ENCODE measurements at regions not wholly inside any gene's neighbourhood (a gene's known extent, or its start where the extent isn't known, plus 50 kb on each side); places are given as distances from the start of the nearest gene placed in this dataset.

DNA sequence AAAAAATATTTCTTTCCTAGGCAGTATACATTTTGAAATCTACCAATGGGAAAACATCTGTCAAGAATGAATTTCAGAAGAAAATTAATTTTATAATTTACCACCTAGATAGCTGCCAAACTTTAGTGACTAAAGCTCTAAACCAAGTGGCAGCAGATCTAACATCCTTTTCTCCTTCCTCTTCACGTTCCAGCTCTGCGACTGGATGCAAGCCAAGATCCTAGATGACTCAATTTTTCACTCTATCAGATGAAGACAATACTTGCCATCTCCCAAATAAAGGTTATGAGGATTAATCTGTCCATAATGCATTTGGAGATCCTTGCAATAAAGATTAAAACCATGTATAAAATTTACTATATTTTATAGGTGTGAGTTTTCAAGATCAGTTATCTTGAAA, 66.7 kb upstream of the MIR17HG start:
- Mint-ChIP-seq H3K4me3 (ENCODE audit: unreplicated experiment) (no peak overlapping the region), H3K27me3 (ENCODE audit: unreplicated experiment) (no peaks in the 10 kb centered on the region), H3K27ac (ENCODE audit: unreplicated experiment) (no peak overlapping the region), H3K9me3 (ENCODE audit: unreplicated experiment) (no peaks in the 10 kb centered on the region), H3K36me3 (ENCODE audit: unreplicated experiment) (peaks cover 4% of the 10 kb centered on the region), H3K4me1 (ENCODE audit: low read depth, unreplicated experiment) (no peaks in the 10 kb centered on the region)
- TF ChIP-seq CTCF (IDR thresholded peaks at IDR 0.05; ENCODE audit: partially characterized antibody, unreplicated experiment) = no peak
- DNase-seq = no peak

DNA sequence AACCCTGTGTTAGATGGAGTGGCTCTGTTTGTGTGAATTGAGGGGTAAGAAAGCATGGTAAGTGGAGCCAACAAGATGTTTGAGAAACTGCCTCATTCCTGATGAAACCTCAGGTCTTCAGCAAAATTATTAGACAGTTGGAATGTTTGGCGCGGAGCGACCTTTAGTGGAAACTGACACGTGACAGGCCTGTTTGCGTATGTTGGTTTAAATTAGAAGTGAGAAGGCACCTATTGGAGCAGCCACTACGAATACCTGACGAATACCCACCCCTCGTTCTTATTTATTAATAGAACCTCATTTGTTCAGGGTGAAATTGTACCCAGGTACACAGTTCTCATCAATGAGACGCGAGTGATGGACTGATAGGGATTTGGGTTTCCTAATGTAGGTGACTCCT, 63.2 kb upstream of the MIR17HG start:
- Mint-ChIP-seq H3K27ac (ENCODE audit: unreplicated experiment) (no peak overlapping the region), H3K4me1 (ENCODE audit: low read depth, unreplicated experiment) (no peaks in the 10 kb centered on the region), H3K9me3 (ENCODE audit: unreplicated experiment) (no peaks in the 10 kb centered on the region), H3K36me3 (ENCODE audit: unreplicated experiment) (no peaks in the 10 kb centered on the region), H3K4me3 (ENCODE audit: unreplicated experiment) (no peak overlapping the region), H3K27me3 (ENCODE audit: unreplicated experiment) (no peaks in the 10 kb centered on the region)
- no peak for DNase-seq
- TF ChIP-seq CTCF (IDR thresholded peaks at IDR 0.05; ENCODE audit: partially characterized antibody, unreplicated experiment) = no peak

GRCh38 chr13:91286317-91286716, 61.2 kb upstream of the MIR17HG start:
- Mint-ChIP-seq H3K4me3 (ENCODE audit: unreplicated experiment) (no peak overlapping the region), H3K27me3 (ENCODE audit: unreplicated experiment) (no peaks in the 10 kb centered on the region), H3K9me3 (ENCODE audit: unreplicated experiment) (no peaks in the 10 kb centered on the region), H3K27ac (ENCODE audit: unreplicated experiment) (no peak overlapping the region), H3K36me3 (ENCODE audit: unreplicated experiment) (no peaks in the 10 kb centered on the region), H3K4me1 (ENCODE audit: low read depth, unreplicated experiment) (no peaks in the 10 kb centered on the region)
- no peak for TF ChIP-seq CTCF (IDR thresholded peaks at IDR 0.05; ENCODE audit: partially characterized antibody, unreplicated experiment)
- no peak for DNase-seq

- no peak for TF ChIP-seq CTCF (IDR thresholded peaks at IDR 0.05; ENCODE audit: partially characterized antibody, unreplicated experiment)
These were observed 56.4 kb upstream of the MIR17HG start for GRCh38 chr13:91291078-91291477.

GRCh38 chr13:91292630-91293221, 54.8 kb upstream of the MIR17HG start:
- no peak overlapping the region for H3K27ac Mint-ChIP-seq (ENCODE audit: unreplicated experiment)
- DNase-seq = no peak
- peaks cover 2% of the 10 kb centered on the region for H3K9me3 Mint-ChIP-seq (ENCODE audit: unreplicated experiment)
- H3K36me3 Mint-ChIP-seq (ENCODE audit: unreplicated experiment) = no peaks in the 10 kb centered on the region
- no peaks in the 10 kb centered on the region for H3K27me3 Mint-ChIP-seq (ENCODE audit: unreplicated experiment)
- no peak for TF ChIP-seq CTCF (IDR thresholded peaks at IDR 0.05; ENCODE audit: partially characterized antibody, unreplicated experiment)
- no peaks in the 10 kb centered on the region for H3K4me1 Mint-ChIP-seq (ENCODE audit: low read depth, unreplicated experiment)
- no peak overlapping the region for H3K4me3 Mint-ChIP-seq (ENCODE audit: unreplicated experiment)

More at GRCh38 chr13:91291078-91291477, 56.4 kb upstream of the MIR17HG start:
- no peak overlapping the region for H3K4me3 Mint-ChIP-seq (ENCODE audit: unreplicated experiment)
- H3K9me3 Mint-ChIP-seq (ENCODE audit: unreplicated experiment) = no peaks in the 10 kb centered on the region
- H3K27ac Mint-ChIP-seq (ENCODE audit: unreplicated experiment) = no peak overlapping the region
- no peaks in the 10 kb centered on the region for H3K4me1 Mint-ChIP-seq (ENCODE audit: low read depth, unreplicated experiment)
- H3K27me3 Mint-ChIP-seq (ENCODE audit: unreplicated experiment) = no peaks in the 10 kb centered on the region
- DNase-seq = no peak
- no peaks in the 10 kb centered on the region for H3K36me3 Mint-ChIP-seq (ENCODE audit: unreplicated experiment)
